OCI-LY3 (cell line): ENCODE measurements at regions not wholly inside any gene's neighbourhood (a gene's known extent, or its start where the extent isn't known, plus 50 kb on each side); places are given as distances from the start of the nearest gene placed in this dataset.
"Not testable (repeated sequence)": the region's sequence is repeated elsewhere in the genome, so short reads cannot be mapped to it uniquely, and the experiment has no call there.

Experiments
- H2AFZ ChIP-seq: fragments of 200-600, 300-600 bp; shearing (Covaris generic); 2 replicates; pipeline ENCODE4 v1.6.0; 2014; ENCODE audit warnings: antibody characterized with exemption, low read depth, low read length
- H3K27ac ChIP-seq: fragments of 200-600, 300-600 bp; sonication (generic); 2 replicates; pipeline ENCODE4 v1.5.1; 2014; ENCODE audit warnings: mild to moderate bottlenecking, low read length, moderate library complexity, mixed read lengths
- H3K27me3 ChIP-seq: fragments of 200-600, 300-600 bp; sonication (generic); 2 replicates; pipeline ENCODE4 v1.6.1; 2014; ENCODE audit warnings: low read depth, low read length, mixed read lengths
- H3K36me3 ChIP-seq: fragments of 200-600, 300-600 bp; sonication (generic); replicated peaks from 2 replicates; pipeline ENCODE3; 2014; ENCODE audit warnings: low read depth, low read length, mixed read lengths
- H3K4me1 ChIP-seq: fragments of 300-600, 200-600 bp; sonication (generic); 2 replicates; pipeline ENCODE4 v1.6.1; 2014; ENCODE audit warnings: low read length, mixed read lengths
- H3K4me2 ChIP-seq: fragments of 200-600, 300-600 bp; sonication (generic); 2 replicates; pipeline ENCODE4 v1.6.1; 2014; ENCODE audit warnings: low read length, mixed read lengths
- H3K4me3 ChIP-seq: fragments of 300-600, 200-600 bp; sonication (generic); 2 replicates; pipeline ENCODE4 v1.5.1; 2014; ENCODE audit warnings: antibody characterized with exemption, mild to moderate bottlenecking, low read length, moderate library complexity
- H3K79me2 ChIP-seq: fragments of 300-600, 200-600 bp; shearing (Covaris generic); 2 replicates; pipeline ENCODE4 v1.6.1; 2014; ENCODE audit warnings: mild to moderate bottlenecking, low read length, mixed read lengths
- H3K9ac ChIP-seq: fragments of 300-600, 200-600 bp; shearing (Covaris generic); 2 replicates; pipeline ENCODE4 v1.6.0; 2014; ENCODE audit warnings: mild to moderate bottlenecking, low read length, moderate library complexity
- H3K9me3 ChIP-seq: fragments of 200-600, 300-600 bp; shearing (Covaris generic); 2 replicates; pipeline ENCODE4 v1.6.1; 2014; ENCODE audit warnings: low read length, mixed read lengths; ENCODE audit not compliant: insufficient read depth
- H4K20me1 ChIP-seq: fragments of 200-600, 300-600 bp; sonication (generic); 2 replicates; pipeline ENCODE4 v1.6.1; 2016; ENCODE audit warnings: low read length, mixed read lengths; ENCODE audit not compliant: insufficient read depth
- CTCF ChIP-seq: fragments of 200-600, 300-600 bp; sonication (generic); IDR thresholded peaks from 2 replicates; pipeline ENCODE4 v1.5.1; 2014; ENCODE audit warnings: antibody characterized with exemption, low read length, low read depth
- EZH2phosphoT487 ChIP-seq: fragments of 200-600 bp; shearing (Covaris generic); IDR thresholded peaks from 2 replicates; pipeline ENCODE4 v1.6.1; 2018; ENCODE audit warnings: antibody characterized with exemption, mixed run types, low read depth

DNA sequence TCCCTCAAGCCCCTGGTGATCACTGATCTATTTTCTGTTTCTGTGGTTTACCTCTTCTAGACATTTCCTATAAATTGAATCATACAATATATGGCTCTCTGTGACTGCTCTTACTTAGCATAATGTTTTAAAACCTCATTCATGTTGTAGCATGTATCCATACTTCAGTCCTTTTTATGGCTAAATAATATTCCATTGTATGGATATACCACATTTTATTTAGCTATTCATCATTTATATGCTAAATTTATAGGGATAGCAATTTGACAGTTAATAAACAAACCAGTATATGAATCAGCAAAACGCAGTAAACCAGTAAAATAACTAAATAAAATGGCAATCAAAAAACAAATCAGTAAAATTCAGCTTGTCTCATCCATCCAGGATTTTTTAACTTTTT, 286.1 kb upstream of the HNRNPA3 start:
- no peaks in the 10 kb centered on the region for H3K9me3 ChIP-seq
- no peaks in the 10 kb centered on the region for H4K20me1 ChIP-seq
- H3K4me1 ChIP-seq, result peaks cover 4% of the 10 kb centered on the region
- no peak overlapping the region for H3K27ac ChIP-seq
- TF ChIP-seq EZH2phosphoT487 (no peak), CTCF (no peak)
- no peak overlapping the region for H3K4me3 ChIP-seq
- no peaks in the 10 kb centered on the region for H3K36me3 ChIP-seq
- no peak overlapping the region for H3K9ac ChIP-seq
- no peak overlapping the region for H3K4me2 ChIP-seq
- H3K27me3 ChIP-seq, result no peaks in the 10 kb centered on the region
- no peak overlapping the region for H2AFZ ChIP-seq
- no peaks in the 10 kb centered on the region for H3K79me2 ChIP-seq

GRCh38 chr2:176929387-176929786, 283.2 kb upstream of the HNRNPA3 start:
- H3K79me2 ChIP-seq, H2AFZ ChIP-seq, H3K27ac ChIP-seq, H3K36me3 ChIP-seq, H3K4me3 ChIP-seq, H3K4me2 ChIP-seq, H3K27me3 ChIP-seq, H3K9me3 ChIP-seq, H4K20me1 ChIP-seq, H3K9ac ChIP-seq: not testable (repeated sequence)
- peaks cover 20% of the 10 kb centered on the region for H3K4me1 ChIP-seq

- Histone ChIP-seq H3K4me2 (peak overlapping the region; percentile 38), H3K4me1 (peaks cover 38% of the 10 kb centered on the region), H3K27me3 (no peaks in the 10 kb centered on the region), H4K20me1 (no peaks in the 10 kb centered on the region), H3K9ac (no peak overlapping the region), H2AFZ (peak overlapping the region; percentile 1), H3K4me3 (peak overlapping the region; percentile 26), H3K27ac (no peak overlapping the region), H3K79me2 (no peaks in the 10 kb centered on the region), H3K9me3 (no peaks in the 10 kb centered on the region), H3K36me3 (no peaks in the 10 kb centered on the region)
- TF ChIP-seq CTCF, result no peak
These were observed 280.7 kb upstream of the HNRNPA3 start for GRCh38 chr2:176931588-176932563.

DNA sequence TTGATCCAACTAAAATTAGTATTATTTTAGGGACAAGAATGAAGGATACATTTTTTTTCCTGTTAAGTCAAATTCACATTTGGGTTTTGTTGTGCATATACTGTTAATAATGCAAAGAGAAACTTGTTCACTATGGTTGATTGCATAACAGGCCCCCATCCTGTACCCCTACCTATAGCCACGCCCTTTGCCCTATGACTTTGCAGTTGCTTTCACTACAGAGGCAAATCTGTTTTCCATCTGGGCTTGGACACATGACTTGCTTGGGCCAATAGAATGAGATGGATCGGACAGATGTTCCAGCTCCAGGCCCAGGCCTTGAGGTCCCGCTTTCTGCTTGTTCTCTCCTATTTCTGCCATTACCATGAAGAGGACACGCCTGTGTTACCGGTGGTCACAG, 278.5 kb upstream of the HNRNPA3 start:
- Histone ChIP-seq H3K4me1 (peaks cover 38% of the 10 kb centered on the region), H3K4me3 (no peak overlapping the region), H3K9me3 (no peaks in the 10 kb centered on the region), H3K36me3 (no peaks in the 10 kb centered on the region), H2AFZ (no peak overlapping the region), H3K9ac (no peak overlapping the region), H4K20me1 (no peaks in the 10 kb centered on the region), H3K27ac (no peak overlapping the region), H3K4me2 (no peak overlapping the region), H3K27me3 (no peaks in the 10 kb centered on the region), H3K79me2 (no peaks in the 10 kb centered on the region)
- no peak for TF ChIP-seq EZH2phosphoT487

- Histone ChIP-seq H3K4me2 (no peak overlapping the region; the same call in 1 of the 2 replicates), H3K4me1 (peaks cover 38% of the 10 kb centered on the region), H3K27me3 (no peaks in the 10 kb centered on the region), H3K9ac (no peak overlapping the region), H3K4me3 (no peak overlapping the region), H4K20me1 (no peaks in the 10 kb centered on the region), H3K27ac (no peak overlapping the region), H3K36me3 (no peaks in the 10 kb centered on the region), H3K9me3 (no peaks in the 10 kb centered on the region), H2AFZ (no peak overlapping the region), H3K79me2 (no peaks in the 10 kb centered on the region)
- TF ChIP-seq CTCF, result no peak
- TF ChIP-seq EZH2phosphoT487, result no peak
These were observed 277.7 kb upstream of the HNRNPA3 start for GRCh38 chr2:176934869-176935415.
